GM12878 (cell line): ENCODE measurements at regions not wholly inside any gene's neighbourhood (a gene's known extent, or its start where the extent isn't known, plus 50 kb on each side); places are given as distances from the start of the nearest gene placed in this dataset.
A peak's percentile ranks its signal among the peaks of the same experiment; 100 is the strongest.

ENCODE experiments used
- BACH1 ChIP-seq: fragments of 450-650 bp; IDR thresholded peaks from 2 replicates; pipeline ENCODE4 v1.6.1; 2017; ENCODE audit warnings: mild to moderate bottlenecking, borderline replicate concordance
- CEBPZ ChIP-seq: fragments of 150-350 bp; IDR thresholded peaks from 2 replicates; pipeline ENCODE4 v1.6.1; 2016; ENCODE audit warnings: low read depth, low read length
- CHD2 ChIP-seq: IDR thresholded peaks from 2 replicates; pipeline ENCODE4 v1.6.1; 2011; ENCODE audit warnings: low read depth, low read length, improper control_type of control experiment, borderline replicate concordance
- CREM ChIP-seq: IDR thresholded peaks from 2 replicates; pipeline ENCODE4 v1.6.1; 2014; ENCODE audit warnings: antibody characterized with exemption, low read depth
- CUX1 ChIP-seq: IDR thresholded peaks from 2 replicates; pipeline ENCODE4 v1.6.1; 2012; ENCODE audit warnings: improper control_type of control experiment, low read depth, low read length; ENCODE audit not compliant: insufficient replicate concordance
- HSF1 ChIP-seq: fragments of 150-350 bp; IDR thresholded peaks from 2 replicates; pipeline ENCODE4 v1.6.1; 2014; ENCODE audit warnings: mild to moderate bottlenecking, low read depth, low read length
- IKZF2 ChIP-seq, 2 experiments: fragments of 450-650 bp; IDR thresholded peaks; 2 replicates each; pipeline ENCODE4 v1.6.1; 2017; ENCODE audit warnings: mild to moderate bottlenecking in 2 of 2, moderate library complexity in 2 of 2
- KDM1A ChIP-seq: fragments of 200-600 bp; sonication (generic); IDR thresholded peaks from 2 replicates; pipeline ENCODE4 v1.6.1; 2016; ENCODE audit warnings: borderline replicate concordance
- MEF2B ChIP-seq: fragments of 450-650 bp; IDR thresholded peaks from 2 replicates; pipeline ENCODE4 v1.6.1; 2018; ENCODE audit warnings: mild to moderate bottlenecking, moderate library complexity; ENCODE audit not compliant: partially characterized antibody, poor library complexity, severe bottlenecking
- MTA2 ChIP-seq: fragments of 450-650 bp; IDR thresholded peaks from 2 replicates; pipeline ENCODE4 v1.6.1; 2016; ENCODE audit warnings: low read depth, mild to moderate bottlenecking, moderate library complexity
- MYC ChIP-seq: IDR thresholded peaks from 2 replicates; pipeline ENCODE4 v1.6.1; 2011; ENCODE audit warnings: mild to moderate bottlenecking, low read length, moderate library complexity, inconsistent platforms; ENCODE audit not compliant: insufficient read depth, insufficient replicate concordance, insufficient read length, severe bottlenecking
- NR2F1 ChIP-seq: fragments of 450-650 bp; conservative IDR thresholded peaks from 2 replicates; pipeline ENCODE4 v1.6.1; 2017; ENCODE audit warnings: mild to moderate bottlenecking
- PAX5 ChIP-seq: IDR thresholded peaks from 2 replicates; pipeline ENCODE4 v1.6.1; 2011; ENCODE audit warnings: low read depth, low read length, borderline replicate concordance
- RB1 ChIP-seq: fragments of 450-650 bp; formaldehyde crosslinking; IDR thresholded peaks from 2 replicates; pipeline ENCODE4 v1.6.1; 2017; ENCODE audit warnings: mild to moderate bottlenecking, borderline replicate concordance
- RUNX3 ChIP-seq: IDR thresholded peaks from 2 replicates; pipeline ENCODE4 v1.6.1; 2012; ENCODE audit warnings: low read length, inconsistent platforms
- TF ChIP-seq, protein P1 (sequence below): fragments of 450-650 bp; IDR thresholded peaks from 2 replicates; pipeline ENCODE4 v1.6.1; 2017; ENCODE audit warnings: borderline replicate concordance
- TF ChIP-seq, protein P2 (sequence below): IDR thresholded peaks from 2 replicates; pipeline ENCODE4 v1.6.1; 2012; ENCODE audit warnings: low read depth, low read length, improper control_type of control experiment

DNA sequence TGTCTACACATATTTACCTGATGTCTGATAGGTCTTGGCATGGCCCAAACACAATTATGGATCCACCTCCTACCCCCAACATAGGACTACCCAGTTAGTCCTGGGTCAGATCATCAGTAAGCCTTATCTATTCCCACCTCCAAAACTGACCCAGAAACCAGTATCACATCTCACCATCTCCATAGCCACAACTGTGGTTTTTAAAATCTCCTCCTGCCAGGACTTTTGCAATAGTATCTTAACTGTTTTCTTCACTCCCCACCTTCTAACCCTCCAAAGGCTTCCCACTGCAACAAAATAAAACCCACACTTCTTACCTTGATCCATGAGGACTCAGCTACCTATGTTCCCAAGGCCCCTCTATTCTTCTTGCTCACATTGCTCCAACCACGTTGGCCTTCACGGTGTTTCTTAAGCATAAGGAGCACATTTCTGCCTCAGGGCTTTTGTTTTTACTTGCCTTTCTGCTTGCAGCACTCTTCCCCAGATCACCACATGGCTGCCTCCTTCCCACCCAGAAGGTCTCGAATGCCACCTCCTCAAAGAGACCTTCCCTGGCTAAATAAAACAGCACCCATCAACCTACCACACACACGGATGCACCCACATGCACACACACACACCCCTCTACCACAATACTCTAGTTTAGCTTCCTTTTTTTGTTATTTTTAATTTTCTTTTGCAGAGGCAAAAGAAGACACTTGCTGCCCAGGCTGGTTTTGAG, 125.9 kb upstream of the SLC1A4 start (continued):
- no peak for TF ChIP-seq HSF1
- TF ChIP-seq, protein P1, sequence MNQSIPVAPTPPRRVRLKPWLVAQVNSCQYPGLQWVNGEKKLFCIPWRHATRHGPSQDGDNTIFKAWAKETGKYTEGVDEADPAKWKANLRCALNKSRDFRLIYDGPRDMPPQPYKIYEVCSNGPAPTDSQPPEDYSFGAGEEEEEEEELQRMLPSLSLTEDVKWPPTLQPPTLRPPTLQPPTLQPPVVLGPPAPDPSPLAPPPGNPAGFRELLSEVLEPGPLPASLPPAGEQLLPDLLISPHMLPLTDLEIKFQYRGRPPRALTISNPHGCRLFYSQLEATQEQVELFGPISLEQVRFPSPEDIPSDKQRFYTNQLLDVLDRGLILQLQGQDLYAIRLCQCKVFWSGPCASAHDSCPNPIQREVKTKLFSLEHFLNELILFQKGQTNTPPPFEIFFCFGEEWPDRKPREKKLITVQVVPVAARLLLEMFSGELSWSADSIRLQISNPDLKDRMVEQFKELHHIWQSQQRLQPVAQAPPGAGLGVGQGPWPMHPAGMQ, result no peak
- TF ChIP-seq PAX5, result no peak
- TF ChIP-seq CHD2, result no peak
- TF ChIP-seq BACH1, result no peak
- no peak for TF ChIP-seq KDM1A
- TF ChIP-seq MEF2B, result no peak
- TF ChIP-seq CEBPZ, result no peak
- TF ChIP-seq MYC, result no peak
- peak; percentile 9; the same call in 1 of the 2 replicates for TF ChIP-seq RUNX3
- no peak for TF ChIP-seq CUX1
- no peak for TF ChIP-seq NR2F1
- TF ChIP-seq MTA2, result no peak
- TF ChIP-seq, protein P2, sequence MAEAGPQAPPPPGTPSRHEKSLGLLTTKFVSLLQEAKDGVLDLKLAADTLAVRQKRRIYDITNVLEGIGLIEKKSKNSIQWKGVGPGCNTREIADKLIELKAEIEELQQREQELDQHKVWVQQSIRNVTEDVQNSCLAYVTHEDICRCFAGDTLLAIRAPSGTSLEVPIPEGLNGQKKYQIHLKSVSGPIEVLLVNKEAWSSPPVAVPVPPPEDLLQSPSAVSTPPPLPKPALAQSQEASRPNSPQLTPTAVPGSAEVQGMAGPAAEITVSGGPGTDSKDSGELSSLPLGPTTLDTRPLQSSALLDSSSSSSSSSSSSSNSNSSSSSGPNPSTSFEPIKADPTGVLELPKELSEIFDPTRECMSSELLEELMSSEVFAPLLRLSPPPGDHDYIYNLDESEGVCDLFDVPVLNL, result no peak
- TF ChIP-seq IKZF2 (IDR thresholded peaks at IDR 0.05), result 0 out of 4 replicates have a peak, but pooled peaks of 1 of the 2 experiments have one; percentile 30
- no peak for TF ChIP-seq RB1
- TF ChIP-seq CREM, result no peak
